Karpas-422 (cell line): ENCODE measurements at regions not wholly inside any gene's neighbourhood (a gene's known extent, or its start where the extent isn't known, plus 50 kb on each side); places are given as distances from the start of the nearest gene placed in this dataset.

Experiments
- DNase-seq: peaks from one replicate; pipeline ENCODE4 v3.0.0-alpha.2; 2015
- H2AFZ ChIP-seq: fragments of 200-600 bp; sonication (generic); 2 replicates; pipeline ENCODE4 v1.6.1; 2014; ENCODE audit warnings: antibody characterized with exemption, low read length, mixed read lengths
- H3K27ac ChIP-seq: fragments of 200-600 bp; sonication (generic); 2 replicates; pipeline ENCODE4 v1.5.1; 2014; ENCODE audit warnings: mild to moderate bottlenecking, low read length, moderate library complexity
- H3K27me3 ChIP-seq: fragments of 200-600 bp; sonication (generic); 2 replicates; pipeline ENCODE4 v1.6.1; 2014; ENCODE audit warnings: low read length, mixed read lengths
- H3K36me3 ChIP-seq: fragments of 200-600 bp; sonication (generic); 2 replicates; pipeline ENCODE4 v1.6.1; 2014; ENCODE audit warnings: low read length, mixed read lengths; ENCODE audit not compliant: insufficient read depth
- H3K4me1 ChIP-seq: fragments of 200-600 bp; sonication (generic); 2 replicates; pipeline ENCODE4 v1.6.1; 2014; ENCODE audit warnings: mild to moderate bottlenecking, low read length, mixed read lengths
- H3K4me2 ChIP-seq: fragments of 200-600 bp; sonication (generic); 2 replicates; pipeline ENCODE4 v1.6.1; 2014; ENCODE audit warnings: low read length, low read depth, mild to moderate bottlenecking; ENCODE audit not compliant: poor library complexity, severe bottlenecking
- H3K4me3 ChIP-seq: fragments of 200-600 bp; sonication (generic); 2 replicates; pipeline ENCODE4 v1.5.1; 2014; ENCODE audit warnings: mild to moderate bottlenecking, antibody characterized with exemption, low read length, mixed read lengths
- H3K79me2 ChIP-seq: fragments of 200-600 bp; sonication (generic); 2 replicates; pipeline ENCODE4 v1.6.1; 2014; ENCODE audit warnings: mild to moderate bottlenecking, low read length, mixed read lengths
- H3K9ac ChIP-seq: fragments of 200-600 bp; sonication (generic); 2 replicates; pipeline ENCODE4 v1.6.0; 2014; ENCODE audit warnings: low read length
- H3K9me2 ChIP-seq: fragments of 200-600 bp; sonication (generic), shearing (Covaris generic); replicated peaks from 2 replicates; pipeline ENCODE4 v1.6.0; 2014; ENCODE audit warnings: mild to moderate bottlenecking, low read length, moderate library complexity; ENCODE audit not compliant: insufficient read depth
- H3K9me3 ChIP-seq: fragments of 300-700, 200-600 bp; sonication (generic); 2 replicates; pipeline ENCODE4 v1.6.1; 2014; ENCODE audit warnings: low read length, mixed read lengths
- H4K20me1 ChIP-seq: fragments of 200-600 bp; sonication (generic); 2 replicates; pipeline ENCODE4 v1.6.1; 2014; ENCODE audit warnings: mild to moderate bottlenecking, antibody characterized with exemption, low read length, low read depth; ENCODE audit not compliant: insufficient read depth

DNA sequence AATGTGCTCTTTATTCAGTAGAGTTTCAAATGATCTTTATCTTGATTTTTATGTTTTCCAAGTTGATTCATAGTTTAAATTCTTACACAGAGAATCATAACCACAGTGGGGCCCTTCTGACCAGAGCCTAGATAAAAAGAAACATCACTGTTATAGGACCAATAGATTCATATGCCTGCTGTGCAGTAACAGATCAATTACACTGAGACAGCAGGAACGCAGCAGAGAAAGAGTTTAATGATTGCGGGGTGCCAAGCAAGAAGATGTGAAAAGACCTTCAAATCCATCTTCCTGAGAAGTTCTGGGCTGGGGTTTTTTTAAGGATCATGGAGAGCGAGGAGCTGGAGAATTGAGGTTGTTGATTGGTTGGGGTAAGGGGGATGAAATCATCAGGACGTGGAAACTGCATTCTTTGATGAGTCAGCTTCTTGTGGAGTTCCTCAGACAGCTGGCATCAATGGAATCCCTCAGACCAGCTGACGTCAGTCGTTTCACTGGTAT lies 346.6 kb downstream of the TBC1D4 start:
- Histone ChIP-seq H3K27ac (no peak overlapping the region), H3K9me3 (no peaks in the 10 kb centered on the region; the same call in 1 of the 2 replicates), H3K79me2 (no peaks in the 10 kb centered on the region), H2AFZ (no peak overlapping the region), H3K9me2 (no peaks in the 10 kb centered on the region), H3K4me3 (no peak overlapping the region), H3K27me3 (no peaks in the 10 kb centered on the region), H3K4me2 (no peak overlapping the region), H3K4me1 (no peaks in the 10 kb centered on the region), H4K20me1 (no peaks in the 10 kb centered on the region), H3K36me3 (no peaks in the 10 kb centered on the region), H3K9ac (no peak overlapping the region)
- DNase-seq = no peak

DNA sequence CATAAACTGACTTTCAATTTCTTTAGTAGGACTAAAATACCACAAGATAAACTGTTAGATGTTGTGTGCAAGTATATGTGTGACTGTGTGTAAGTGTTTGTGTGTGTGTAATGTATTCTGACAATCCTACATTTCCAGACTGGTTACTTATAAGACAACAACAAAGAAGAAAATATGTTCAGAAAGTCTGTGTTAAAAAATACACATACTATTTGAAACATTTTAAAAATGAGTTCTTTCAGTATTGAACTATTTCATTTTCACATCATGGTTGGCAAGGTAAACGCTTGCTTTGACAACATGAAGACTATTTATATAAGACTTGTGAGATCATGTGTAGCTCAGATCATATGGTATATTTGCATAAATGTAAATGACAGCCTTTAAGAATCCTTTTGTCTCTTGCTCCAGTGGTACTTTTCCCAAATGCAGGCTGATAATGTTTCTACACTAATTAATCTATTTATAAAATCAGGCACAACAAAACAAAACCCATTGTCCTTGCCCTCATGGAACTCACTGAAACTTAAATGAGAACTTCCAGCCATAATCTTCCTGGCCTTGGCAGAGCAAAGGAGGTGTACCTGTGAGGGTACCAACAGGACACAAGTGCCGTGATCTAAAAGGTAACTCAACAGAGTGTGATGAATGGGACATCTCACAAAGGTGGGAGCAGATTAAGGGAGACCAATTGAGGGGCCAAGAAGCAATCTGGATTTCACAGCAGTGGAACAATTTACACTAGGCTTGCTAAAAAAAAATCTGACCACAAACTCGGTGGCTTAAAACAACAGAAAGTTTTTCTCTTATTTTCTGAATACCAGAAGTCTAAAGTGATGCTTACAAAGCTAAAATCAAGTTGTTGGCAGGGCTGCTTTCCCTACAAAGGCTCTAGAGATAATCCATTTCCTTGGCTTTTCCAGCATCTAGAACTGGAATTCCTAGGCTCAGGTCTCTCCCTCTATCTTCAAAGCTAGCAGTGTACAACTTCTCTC lies 349.0 kb downstream of the TBC1D4 start:
- H3K4me2 ChIP-seq = no peak overlapping the region
- H3K9me3 ChIP-seq = no peaks in the 10 kb centered on the region
- no peaks in the 10 kb centered on the region for H3K36me3 ChIP-seq
- no peaks in the 10 kb centered on the region for H3K79me2 ChIP-seq
- H3K9me2 ChIP-seq = no peaks in the 10 kb centered on the region
- H3K27me3 ChIP-seq = no peaks in the 10 kb centered on the region
- H3K4me3 ChIP-seq = no peak overlapping the region
- H3K4me1 ChIP-seq = no peaks in the 10 kb centered on the region
- H2AFZ ChIP-seq = no peak overlapping the region
- no peak overlapping the region for H3K27ac ChIP-seq
- no peak for DNase-seq
- no peak overlapping the region for H3K9ac ChIP-seq
- no peaks in the 10 kb centered on the region for H4K20me1 ChIP-seq

DNA sequence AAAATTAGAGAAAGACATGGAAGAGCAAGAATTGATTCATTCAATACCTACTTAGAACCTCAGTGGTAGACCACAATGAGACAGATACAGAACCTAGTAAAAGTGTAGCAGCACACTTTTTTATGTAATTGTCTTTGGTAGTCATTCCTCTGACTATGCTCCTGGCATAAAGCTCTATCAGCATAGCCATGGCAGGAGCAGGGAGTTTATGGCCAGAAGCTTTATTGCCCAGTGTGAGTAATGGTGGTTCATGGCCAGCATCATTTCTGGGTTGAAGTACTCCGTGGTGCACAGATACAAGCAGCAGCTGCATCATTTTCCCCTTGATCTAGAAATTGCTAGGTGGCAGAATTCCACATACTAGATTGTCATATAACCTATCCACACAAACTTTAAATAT lies 352.6 kb downstream of the TBC1D4 start:
- Histone ChIP-seq H3K4me1 (no peaks in the 10 kb centered on the region), H3K4me3 (no peak overlapping the region), H2AFZ (no peak overlapping the region), H3K9me2 (0 out of 2 replicates have a peak, but pooled peaks cover 3% of the 10 kb centered on the region), H3K36me3 (no peaks in the 10 kb centered on the region), H3K27me3 (no peaks in the 10 kb centered on the region), H4K20me1 (no peaks in the 10 kb centered on the region), H3K27ac (no peak overlapping the region), H3K9ac (no peak overlapping the region), H3K79me2 (no peaks in the 10 kb centered on the region), H3K9me3 (no peaks in the 10 kb centered on the region), H3K4me2 (no peak overlapping the region)
- peak; percentile 9 for DNase-seq

DNA sequence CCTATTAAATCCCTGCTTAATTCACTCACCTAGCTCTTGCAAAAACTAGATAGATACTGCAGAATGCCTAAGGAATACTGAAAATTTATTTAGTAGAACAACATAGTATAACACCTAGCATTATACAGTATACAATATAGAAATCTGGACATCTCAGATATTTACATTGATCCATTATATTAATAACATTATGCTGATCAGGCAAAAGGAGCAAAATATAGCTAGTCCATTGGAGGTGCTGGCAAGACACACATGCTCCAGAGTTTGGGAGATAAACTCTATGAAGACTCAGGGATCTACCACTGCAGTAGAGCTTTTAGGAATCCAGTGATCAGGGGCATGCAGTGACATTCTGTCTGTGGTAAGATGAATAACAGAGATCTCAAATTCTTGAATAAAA lies 357.6 kb downstream of the TBC1D4 start:
- H2AFZ ChIP-seq = no peak overlapping the region
- H3K9ac ChIP-seq = no peak overlapping the region
- peak; percentile 6 for DNase-seq
- no peaks in the 10 kb centered on the region for H3K36me3 ChIP-seq
- H3K27ac ChIP-seq = no peak overlapping the region
- no peak overlapping the region for H3K4me3 ChIP-seq
- H4K20me1 ChIP-seq = no peaks in the 10 kb centered on the region
- H3K4me1 ChIP-seq = no peaks in the 10 kb centered on the region
- H3K4me2 ChIP-seq = no peak overlapping the region
- H3K27me3 ChIP-seq = no peaks in the 10 kb centered on the region
- H3K9me2 ChIP-seq = 0 out of 2 replicates have a peak, but pooled peaks cover 3% of the 10 kb centered on the region
- no peaks in the 10 kb centered on the region for H3K79me2 ChIP-seq
- H3K9me3 ChIP-seq = no peaks in the 10 kb centered on the region

DNA sequence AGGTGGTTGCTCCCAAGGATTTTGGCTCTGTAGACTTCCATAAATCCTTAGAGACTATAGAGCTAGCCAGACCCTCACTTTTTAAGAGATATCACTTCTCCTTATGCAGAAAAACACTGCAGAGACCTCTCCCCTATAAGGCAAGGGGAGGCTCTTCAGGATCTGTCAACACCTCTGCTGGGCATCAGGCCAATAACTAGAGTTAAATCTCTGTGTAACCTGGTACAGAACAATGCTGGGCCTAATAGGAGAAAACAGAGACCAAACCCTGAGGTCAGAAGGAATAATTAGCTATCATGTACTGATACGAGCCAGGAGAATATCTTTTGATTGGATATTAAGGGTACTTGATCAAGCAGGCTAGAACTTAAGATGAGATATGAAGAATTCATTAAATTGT lies 358.5 kb downstream of the TBC1D4 start:
- no peak overlapping the region for H3K9ac ChIP-seq
- no peaks in the 10 kb centered on the region for H3K4me1 ChIP-seq
- H2AFZ ChIP-seq = no peak overlapping the region
- H3K4me2 ChIP-seq = no peak overlapping the region
- 0 out of 2 replicates have a peak, but pooled peaks cover 3% of the 10 kb centered on the region for H3K9me2 ChIP-seq
- H3K27ac ChIP-seq = no peak overlapping the region
- peak; percentile 5 for DNase-seq
- no peak overlapping the region for H3K4me3 ChIP-seq
- no peaks in the 10 kb centered on the region for H4K20me1 ChIP-seq
- no peaks in the 10 kb centered on the region for H3K9me3 ChIP-seq
- no peaks in the 10 kb centered on the region for H3K36me3 ChIP-seq
- H3K27me3 ChIP-seq = no peaks in the 10 kb centered on the region
- H3K79me2 ChIP-seq = no peaks in the 10 kb centered on the region

DNA sequence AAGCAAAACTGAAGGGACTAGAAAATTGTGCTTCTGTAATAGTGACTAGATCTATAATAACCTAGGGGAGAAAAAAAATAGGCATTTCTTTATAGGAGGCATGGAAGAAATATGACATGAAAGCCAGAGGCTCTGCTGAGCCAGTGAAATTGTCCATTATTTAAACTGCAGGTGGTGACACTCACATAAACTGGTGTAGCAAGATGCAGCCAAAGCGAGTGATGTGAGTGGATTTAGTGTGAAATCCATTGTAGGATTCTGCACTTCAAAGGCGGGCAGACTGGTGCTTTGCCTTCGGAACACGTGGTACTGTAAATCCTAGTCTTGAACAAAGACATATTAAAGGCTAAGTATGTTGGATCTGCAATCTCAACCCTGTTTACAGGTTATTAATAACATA lies 361.9 kb downstream of the TBC1D4 start:
- Histone ChIP-seq H3K4me2 (no peak overlapping the region), H3K4me1 (no peaks in the 10 kb centered on the region), H3K27ac (no peak overlapping the region), H3K27me3 (no peaks in the 10 kb centered on the region), H3K36me3 (no peaks in the 10 kb centered on the region), H4K20me1 (no peaks in the 10 kb centered on the region), H3K4me3 (no peak overlapping the region), H3K9me3 (no peaks in the 10 kb centered on the region), H3K9me2 (no peaks in the 10 kb centered on the region), H2AFZ (no peak overlapping the region), H3K79me2 (no peaks in the 10 kb centered on the region), H3K9ac (no peak overlapping the region)
- DNase-seq = no peak

DNA sequence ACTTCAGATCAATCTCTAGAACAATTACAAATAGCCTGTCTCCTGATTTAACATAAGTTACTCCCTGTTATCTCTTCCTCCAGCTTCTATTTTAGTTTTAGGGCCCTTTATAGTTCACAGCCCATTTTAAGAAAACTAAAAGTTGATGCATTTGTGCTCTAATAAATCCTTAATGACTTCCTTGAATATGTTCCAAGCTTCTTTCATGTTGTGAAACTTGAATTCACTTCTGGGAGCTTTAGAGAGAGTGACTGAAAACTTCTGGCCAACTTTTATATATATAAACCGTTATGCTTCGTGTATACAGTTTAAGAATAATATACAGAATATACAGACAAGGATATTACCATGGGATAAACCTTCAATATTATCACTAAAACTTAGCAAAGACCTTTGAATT lies 366.8 kb downstream of the TBC1D4 start:
- Histone ChIP-seq H2AFZ (no peak overlapping the region), H3K36me3 (no peaks in the 10 kb centered on the region), H3K9ac (no peak overlapping the region), H4K20me1 (no peaks in the 10 kb centered on the region), H3K4me3 (no peak overlapping the region), H3K27ac (no peak overlapping the region), H3K4me2 (no peak overlapping the region), H3K79me2 (no peaks in the 10 kb centered on the region), H3K27me3 (no peaks in the 10 kb centered on the region), H3K9me2 (no peaks in the 10 kb centered on the region), H3K9me3 (no peaks in the 10 kb centered on the region), H3K4me1 (no peaks in the 10 kb centered on the region)
- no peak for DNase-seq

DNA sequence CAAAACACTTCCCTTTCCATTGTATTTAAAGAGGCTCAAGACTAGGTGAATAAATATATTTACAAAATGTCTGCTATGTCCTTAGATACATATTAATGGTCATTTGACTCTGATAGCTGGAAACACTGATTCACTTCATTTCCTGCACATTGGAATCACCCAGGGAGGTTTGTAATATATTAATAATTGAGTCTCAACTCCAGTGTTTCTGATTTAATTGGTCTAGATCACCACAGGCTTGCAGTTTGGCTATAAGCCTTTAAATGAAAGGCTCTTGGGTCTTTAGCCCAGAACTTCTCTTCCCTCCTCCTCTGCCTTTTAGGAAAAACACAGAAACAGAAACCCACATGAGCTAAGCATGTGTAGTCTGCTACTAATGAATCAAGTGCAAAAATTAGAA lies 378.0 kb downstream of the TBC1D4 start:
- Histone ChIP-seq H4K20me1 (no peaks in the 10 kb centered on the region), H3K4me3 (no peak overlapping the region), H3K4me2 (no peak overlapping the region), H3K27ac (no peak overlapping the region), H3K27me3 (no peaks in the 10 kb centered on the region), H3K9me3 (no peaks in the 10 kb centered on the region), H3K4me1 (no peaks in the 10 kb centered on the region), H2AFZ (no peak overlapping the region), H3K9ac (no peak overlapping the region), H3K79me2 (no peaks in the 10 kb centered on the region), H3K36me3 (no peaks in the 10 kb centered on the region), H3K9me2 (no peaks in the 10 kb centered on the region)
- no peak for DNase-seq
